ENCODE measurements at regions not wholly inside any gene's neighbourhood (a gene's known extent, or its start where the extent isn't known, plus 50 kb on each side); places are given as distances from the start of the nearest gene placed in this dataset.
A peak's percentile ranks its signal among the peaks of the same experiment; 100 is the strongest.
"Not testable (repeated sequence)": the region's sequence is repeated elsewhere in the genome, so short reads cannot be mapped to it uniquely, and the experiment has no call there.

DNA sequence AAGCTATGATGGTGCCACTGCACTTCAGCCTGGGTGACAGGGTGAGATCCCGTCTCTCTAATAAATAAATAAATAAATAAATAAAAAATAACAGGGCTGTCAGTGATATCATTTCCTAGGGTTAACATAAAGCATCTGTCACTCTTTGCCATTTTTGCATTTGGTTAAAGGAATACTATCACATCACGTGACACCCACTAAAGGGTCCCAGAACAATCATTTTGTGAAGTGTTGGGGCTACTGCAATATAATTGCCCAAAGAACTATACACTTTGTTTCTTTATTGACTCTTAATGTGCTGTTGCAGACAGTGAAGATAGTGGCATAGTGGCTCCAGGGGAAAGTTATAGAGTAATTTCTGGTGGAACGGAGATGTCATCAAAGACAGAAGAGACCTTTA is 176.5 kb upstream of the MMS22L start:
- no peak for DNase-seq

DNA sequence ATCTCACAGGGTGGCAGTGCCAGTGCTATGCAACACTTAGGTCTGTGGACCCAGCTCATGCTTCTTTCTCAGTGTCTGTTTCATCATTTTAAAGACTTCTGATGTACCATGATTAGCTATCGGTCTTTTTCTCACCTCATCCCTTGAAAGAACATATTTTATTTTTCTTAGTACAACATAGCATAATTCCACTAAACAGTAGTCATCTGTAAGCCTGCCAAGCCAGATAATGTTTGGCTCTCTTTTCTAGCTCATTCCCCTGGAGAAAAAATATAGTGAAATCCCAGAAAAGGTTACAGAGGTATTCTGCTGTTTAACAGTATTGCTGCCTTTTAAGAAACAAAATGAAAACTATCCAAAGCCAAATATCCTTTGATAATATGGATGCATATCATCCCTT is 177.0 kb upstream of the MMS22L start:
- DNase-seq, result no peak

DNA sequence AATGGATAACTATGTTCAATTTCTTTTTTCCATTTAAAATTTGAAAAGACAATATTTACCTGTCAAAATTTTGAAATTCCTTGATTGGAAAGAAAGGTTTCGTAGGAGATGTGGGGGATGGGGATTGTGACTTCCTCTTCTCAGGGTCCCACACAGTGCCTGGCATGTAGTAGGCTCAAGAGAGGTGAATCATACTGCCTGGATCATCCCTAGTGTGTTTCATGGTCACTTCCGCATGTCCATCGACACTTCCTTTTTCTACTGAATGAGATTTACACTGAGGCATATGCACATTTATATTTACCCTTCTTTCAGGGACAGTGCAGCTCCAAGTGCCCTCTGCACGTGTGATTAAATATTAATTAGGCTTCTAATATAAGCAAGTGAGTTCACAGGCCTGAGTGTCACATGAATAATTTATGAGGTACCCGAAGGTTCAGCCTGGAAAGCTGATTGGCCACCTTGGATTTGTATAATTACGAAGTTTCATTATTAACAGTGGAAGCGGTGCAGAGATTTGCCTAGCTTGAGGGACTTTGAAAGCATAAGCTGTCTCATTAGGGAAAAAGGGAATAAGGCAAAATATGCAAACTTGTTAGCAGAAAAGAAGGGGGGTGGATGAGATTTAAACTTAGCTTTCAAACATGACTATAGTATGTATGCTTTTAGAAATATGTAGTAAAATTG is 177.5 kb upstream of the MMS22L start:
- no peak for DNase-seq

DNA sequence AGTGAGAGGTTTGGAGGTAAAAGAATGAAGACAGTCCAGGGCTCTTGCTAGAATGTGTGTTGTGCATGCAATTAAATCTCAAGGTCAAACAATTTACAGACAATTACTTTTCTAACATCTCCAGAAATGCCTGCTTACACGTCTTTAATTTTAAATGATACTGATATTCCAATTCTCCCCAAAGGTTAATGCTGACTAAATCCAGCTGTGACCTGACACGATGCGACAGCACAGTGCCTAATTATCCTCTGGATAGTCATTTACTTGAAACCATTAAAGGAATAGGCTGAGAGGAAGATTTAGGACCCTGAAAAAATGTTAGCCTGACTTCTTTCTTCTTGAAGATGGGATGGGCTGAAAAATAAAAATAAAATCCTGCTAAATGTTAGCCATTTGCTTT is 178.2 kb upstream of the MMS22L start:
- DNase-seq, result no peak

DNA sequence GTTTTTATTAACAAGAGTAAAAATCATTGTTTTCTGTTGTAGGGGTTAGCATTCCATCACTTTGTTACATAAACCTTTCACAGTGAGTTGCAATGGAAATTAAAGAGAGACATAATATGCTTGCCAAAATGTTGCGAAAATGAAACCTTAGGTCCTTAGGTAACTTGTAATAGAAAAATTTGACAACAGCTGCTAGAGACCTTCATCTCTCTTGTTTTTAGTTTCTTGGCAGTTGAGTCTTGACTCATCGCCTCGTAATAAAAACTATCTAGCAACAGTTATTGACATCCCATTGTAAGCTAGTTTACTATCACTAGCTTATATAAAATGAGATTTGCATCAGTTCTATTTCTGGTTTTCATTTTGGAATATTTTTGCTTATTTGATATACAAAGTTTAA is 179.0 kb upstream of the MMS22L start:
- DNase-seq, result no peak

DNA sequence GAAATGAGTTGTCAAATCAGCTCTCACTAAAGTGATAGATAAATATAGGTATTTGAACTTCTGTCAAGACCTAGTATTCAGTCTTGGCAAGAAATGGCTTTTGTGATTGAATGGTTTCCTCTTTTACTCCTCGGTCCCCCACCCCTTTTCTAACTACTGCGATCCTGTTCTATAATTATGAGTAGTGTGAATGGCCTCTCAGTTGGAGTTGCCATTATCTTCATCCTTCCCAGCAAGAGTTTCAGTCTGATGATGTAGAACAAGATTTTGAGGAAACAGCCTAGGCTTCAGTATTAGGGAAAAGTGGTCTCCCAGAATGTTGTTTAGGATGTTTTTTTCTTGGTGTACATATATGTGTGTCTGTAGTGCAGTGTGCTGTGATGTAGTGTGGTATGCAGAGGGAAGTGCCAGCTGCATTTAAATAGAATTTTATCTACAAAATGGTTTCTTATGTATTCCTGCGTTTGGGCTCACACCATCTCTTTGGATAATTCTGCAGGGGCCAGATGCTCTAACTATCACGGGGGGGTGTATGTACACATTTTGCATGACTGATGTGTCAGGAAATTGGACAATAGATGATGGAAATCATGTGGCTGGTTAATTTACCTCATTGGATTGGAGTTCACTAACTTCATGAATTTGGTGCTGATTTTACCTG is 180.1 kb upstream of the MMS22L start:
- DNase-seq, result no peak

DNA sequence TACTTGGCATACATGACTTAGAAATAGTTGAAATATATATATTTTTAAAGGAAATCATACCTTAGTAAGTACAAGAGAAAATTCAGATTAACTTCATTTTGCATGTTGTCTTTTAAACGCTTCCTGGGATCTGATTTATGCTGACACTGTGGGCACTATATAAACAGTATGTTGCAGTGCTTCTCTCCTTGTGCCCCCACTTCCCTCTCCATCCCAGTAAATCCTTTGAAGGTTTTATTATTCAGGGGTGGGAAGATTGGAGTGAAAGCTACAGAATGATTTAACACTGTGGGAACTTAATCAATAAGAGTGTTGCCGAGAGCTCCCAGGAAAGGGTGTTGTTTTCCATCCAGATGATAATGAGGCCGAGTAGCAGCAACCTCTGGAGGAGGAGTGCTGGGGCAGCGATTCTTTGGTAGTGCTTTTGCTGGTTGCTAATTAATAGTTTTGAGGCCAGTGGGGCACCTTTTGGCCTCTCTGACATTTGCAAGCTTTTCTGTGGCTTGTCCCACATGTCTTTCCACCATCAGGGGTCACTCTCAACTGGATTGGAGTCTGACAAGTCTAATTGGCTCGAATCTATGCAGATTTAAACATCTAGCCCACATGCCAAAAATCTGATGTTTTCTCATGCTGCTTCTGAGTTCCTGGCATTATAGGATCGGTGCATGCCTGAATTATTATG is 183.0 kb upstream of the MMS22L start:
- no peak for DNase-seq

DNA sequence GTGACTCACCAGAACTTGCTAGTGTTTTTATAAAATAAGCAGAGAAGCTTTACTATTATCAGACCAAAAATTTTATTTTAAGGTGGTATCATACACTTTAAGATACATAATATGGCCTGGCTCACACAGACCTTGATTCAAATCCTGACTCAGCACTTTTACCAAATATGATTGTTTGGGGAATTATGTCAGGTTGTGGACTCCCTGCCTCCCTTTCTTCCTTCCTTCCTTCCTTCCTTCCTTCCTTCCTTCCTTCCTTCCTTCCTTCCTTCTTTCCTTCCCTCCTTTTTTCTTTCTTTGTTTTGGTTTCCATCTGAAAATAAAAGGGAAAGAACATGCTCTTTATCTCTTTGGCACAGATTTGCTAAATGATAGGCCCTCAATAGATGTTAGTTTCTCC is 186.0 kb upstream of the MMS22L start:
- DNase-seq, result no peak

DNA sequence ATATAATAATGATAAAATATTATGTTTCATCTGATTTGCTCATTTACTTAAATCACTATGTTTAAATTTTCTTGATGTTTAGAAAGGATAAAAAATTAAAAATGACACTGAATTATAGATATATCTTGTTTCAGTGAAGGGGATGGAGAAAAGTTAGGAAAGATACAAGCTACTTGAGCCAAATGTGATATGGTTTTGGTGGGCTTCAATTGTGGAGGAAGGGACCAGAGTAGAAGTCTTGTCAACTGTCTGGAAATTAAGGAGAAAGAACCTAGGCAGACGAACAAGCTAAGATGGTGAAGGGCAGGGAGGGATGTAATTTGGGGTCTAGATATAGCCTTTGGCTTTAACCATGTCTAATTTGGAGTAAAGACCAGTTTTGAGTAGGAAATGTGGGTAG is 186.4 kb upstream of the MMS22L start:
- no peak for DNase-seq

DNA sequence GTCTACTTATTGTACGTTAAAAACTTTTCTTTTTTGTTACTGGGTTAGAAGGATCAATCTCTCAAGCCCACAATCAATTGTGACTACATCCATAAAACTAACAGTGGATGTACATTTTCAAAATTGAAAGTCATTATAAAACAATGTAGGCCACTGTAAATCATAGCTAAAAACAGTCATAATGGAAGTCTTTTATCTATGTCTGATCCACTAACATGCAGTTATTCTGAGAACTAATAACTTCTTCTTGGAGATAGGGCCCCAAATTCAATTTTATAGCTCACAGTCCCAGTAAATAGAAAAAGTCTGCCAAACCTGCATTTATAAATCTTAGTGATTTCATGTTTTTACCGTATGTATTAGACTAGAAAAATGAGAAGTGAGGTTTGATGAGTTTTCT is 187.3 kb upstream of the MMS22L start:
- no peak for DNase-seq

DNA sequence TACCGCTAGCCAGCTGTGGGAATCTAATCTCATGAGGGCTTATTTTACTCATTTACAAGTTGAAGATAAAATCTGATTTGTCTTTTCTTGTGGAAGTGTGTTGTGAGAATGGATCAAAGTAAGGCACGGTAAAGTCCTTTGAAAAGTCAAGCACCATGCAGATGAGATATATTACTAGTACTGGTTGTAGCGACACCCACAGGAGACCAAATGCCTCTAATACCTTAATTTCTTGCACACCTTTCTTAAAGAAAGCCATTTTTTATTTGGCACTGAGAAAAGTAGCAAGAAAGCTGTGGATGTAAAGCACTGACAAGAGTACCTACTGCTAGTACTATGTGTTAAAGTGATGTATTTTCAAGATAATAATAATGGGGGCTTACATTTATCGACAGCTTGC is 191.0 kb upstream of the MMS22L start:
- DNase-seq, result no peak

DNA sequence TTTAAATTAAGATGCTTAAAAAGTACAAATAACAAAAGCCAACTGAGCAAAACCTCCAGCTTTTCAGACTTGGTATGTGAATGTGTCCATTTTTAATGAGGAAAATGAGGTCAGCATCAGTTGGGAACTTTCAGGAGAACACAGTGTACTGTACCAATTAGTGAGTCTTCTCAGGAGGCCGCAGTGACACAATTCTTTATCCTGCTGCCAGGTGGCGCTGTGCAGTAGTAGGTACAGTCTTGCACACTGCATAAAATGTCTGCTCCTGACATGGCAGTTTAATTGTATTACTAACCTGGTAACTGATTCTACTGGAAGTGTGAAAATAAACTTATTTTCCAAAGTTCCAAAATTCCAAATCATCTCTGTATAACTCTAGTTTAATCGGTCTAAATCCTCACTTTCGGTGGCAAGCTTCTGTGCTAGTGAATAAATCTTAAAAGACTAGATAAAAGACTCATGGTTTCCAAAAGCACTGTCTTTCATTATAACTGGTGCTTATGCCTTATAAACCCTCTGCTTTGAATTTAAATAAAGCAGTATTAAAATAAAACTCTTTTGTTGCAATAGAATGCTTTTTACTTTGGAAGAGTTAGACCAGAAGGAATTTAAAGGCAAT is 214.8 kb upstream of the MMS22L start:
- peak; percentile 36 for DNase-seq

DNA sequence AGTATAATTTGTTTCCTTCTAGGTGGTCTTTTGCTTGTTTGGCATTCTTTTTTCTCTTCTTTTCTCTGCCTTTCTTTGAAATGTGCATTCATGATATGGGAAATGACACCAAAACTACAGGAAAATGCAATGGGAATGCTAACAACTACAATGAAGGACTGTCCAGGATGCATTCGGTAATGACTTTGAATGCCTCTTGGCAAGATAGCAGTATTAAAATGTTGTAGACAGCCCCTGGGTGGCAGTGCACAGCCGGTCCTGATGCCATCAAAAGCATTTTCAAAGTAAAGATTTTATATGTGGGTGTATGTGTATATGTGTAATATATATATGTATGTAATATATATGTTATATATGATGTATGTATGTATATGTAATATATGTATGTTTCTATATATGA is 218.8 kb upstream of the MMS22L start:
- no peak for DNase-seq

DNA sequence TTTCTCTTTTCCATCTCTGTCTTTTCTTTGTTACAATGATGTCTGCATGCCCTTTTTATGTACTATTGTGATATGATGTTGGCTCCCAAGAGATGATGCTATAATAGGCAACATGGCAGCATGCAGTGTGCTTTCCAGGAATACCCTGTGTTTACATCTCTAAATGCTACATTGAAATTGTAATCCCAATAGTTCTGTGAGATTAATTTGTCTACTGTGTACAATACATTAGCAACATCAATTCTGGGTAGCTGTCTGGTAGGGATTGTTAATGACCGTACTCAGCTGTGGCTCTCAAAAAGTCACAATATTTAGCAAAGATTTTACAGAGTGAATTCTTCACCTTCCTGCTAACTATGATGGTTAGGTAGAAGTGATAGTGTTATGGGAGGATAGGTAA is 225.6 kb upstream of the MMS22L start:
- DNase-seq, result no peak

DNA sequence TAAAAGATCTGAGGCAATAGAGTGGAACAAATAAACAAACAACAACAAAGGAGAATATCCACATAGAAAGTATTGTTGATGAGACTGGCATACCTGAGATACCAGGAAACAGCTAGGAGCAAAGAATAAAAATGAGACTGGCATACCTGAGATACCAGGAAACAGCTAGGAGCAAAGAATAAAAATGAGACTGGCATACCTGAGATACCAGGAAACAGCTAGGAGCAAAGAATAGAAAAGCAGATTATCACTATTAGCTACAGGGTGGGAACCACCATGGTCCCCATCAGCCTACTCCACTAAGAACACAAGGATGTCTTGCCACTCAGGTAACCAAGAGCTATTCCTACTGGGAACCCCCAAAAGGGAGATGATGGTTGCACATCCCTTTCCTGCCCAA is 230.2 kb upstream of the MMS22L start:
- not testable (repeated sequence) for DNase-seq

DNA sequence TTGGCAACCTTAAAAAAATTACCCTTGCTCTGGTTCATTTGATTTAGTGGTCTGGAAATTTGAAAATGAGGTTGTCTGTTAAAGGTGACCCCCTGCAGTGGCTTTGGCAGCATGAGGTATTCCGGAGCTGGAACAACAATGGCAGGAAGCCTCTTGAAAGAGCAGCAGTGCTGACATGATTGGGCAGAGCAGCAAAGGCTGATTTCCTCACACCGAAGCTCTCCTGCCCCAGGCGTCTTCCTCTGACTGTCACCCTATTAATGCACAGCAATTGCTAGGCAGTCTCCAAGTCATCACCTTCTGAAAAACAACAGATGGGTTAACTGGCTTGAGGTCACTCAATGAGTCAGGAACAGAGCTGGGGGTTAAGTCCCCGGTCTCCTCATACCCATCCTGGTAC is 241.8 kb upstream of the MMS22L start:
- no peak for DNase-seq

DNA sequence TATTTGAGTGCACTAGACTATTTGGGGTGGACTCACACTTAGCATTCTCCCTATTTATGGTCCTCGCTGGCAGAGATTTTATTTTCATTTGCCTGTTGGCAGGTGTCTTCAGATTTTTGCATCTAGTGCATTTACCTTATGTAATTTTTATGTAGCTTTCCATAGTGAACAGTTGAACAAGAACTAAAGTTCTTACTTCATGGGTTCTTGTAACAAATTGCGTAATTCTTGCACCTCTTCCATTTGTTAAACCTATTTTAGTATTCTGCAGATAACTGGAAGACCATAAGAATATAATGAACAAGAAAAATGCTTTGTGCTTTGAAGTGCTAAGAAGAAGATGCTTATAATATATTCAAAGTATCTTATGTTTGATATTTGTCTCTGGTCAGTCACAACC is 252.8 kb upstream of the MMS22L start:
- DNase-seq, result no peak

DNA sequence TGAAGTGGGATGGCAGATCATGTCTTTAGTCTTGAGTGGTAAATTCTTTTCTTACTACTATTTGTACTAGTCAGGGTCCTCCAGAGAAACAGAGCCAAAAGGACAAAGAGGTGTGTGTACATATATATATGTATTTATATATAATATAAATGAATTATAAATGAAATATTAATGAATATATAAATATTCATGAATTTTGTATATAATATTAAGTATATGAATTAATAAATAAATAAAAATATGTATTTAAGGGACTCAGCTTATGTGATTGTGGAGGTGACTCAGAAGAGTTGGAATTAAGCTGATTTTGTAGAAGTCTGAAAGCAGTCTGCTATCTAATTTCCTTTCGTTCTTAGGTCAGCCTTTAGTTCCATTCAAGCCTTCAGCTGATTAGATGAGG is 265.3 kb upstream of the MMS22L start:
- DNase-seq, result no peak

DNA sequence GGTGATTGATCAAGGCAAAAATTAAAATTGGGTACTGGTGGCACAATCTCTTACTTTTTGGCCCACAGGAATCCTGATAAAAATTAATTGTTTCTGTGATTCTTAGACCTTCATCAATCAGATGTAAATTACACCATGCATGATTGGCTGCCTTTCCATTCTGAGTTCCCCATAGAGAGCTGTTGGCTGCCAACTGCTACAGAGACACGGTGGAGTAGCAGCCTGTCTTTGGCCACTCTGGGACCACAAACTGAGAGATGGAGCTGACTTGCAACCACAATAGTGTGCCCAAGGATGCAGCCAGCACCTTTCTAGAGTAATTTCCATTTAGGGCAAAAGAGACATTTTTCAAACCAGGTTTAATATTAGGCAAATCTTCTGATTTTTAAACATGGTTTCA is 274.3 kb upstream of the MMS22L start:
- DNase-seq, result no peak

DNA sequence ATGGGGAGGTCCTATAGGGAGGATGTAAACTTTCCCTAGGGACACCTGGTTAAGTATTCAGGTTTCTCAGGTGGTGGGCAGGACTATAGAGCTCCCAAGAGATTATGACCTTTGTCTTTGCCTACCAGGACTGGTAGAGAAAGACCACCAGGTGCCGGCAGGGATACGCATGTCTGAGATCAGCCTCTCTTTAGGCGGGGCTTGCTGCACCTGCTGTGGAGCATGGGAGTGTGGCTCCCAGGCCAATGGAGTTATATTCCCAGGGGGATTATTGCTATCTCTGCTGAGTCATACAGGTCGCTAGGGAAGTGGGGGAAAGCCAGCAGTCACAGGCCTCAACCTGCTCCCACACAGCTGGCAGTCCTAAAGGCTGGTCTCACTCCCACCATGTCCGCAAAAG is 280.5 kb upstream of the MMS22L start:
- no peak for DNase-seq

DNA sequence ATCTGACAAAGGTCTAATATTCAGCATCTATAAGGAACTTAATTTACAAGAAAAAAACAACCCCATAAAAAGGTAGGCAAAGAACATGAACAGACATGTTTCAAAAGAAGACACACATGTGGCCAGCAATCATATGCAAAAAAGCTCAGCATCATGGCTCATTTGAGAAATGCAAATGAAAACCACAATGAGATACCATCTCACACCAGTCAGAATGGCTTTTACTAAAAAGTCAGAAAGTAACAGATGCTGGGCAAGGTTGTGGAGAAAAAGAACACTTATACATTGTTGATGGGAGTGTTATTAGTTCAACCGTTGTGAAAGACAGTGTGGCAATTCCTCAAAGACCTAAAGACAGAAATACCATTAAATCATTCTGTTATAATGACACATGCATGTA is 289.9 kb upstream of the MMS22L start:
- no peak for DNase-seq

DNA sequence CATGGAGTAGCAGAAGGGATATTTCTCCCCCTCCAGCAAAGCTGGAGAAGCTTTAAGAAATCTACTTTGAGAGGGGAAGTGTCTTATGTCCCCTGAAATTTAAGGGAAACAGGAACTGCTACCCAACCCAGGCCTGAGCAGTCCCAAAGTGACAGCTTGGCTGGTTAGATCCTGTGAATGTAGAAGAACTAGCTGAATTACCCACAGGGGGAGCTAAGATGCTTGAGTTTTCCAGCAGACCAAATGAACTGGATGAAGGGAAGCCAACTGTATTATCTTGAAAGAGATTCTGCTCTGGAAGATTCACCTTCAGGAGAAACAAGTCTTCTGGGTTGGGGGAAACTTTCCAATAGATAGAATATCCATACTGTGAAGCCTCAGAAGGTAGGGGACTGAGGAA is 303.3 kb upstream of the MMS22L start:
- DNase-seq, result no peak

DNA sequence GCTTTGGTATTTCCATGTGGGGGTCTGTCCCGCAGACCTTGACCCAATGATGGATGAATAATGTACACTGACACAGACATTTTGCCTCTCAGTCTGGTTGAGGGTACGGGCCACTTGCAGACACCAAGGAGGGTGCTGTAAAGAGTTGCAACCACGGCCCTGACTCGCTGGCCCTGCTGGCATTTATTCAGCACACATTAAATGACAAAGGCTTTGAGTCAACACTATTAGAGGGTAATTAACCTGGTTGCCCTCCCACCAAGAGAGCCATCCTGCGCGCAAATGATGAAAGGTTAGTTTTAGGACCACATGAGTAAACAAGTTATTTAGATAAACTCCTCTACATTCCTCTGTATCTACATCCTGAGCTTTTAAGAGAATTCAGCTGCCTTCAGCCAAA is 308.9 kb upstream of the MMS22L start:
- no peak for DNase-seq

DNA sequence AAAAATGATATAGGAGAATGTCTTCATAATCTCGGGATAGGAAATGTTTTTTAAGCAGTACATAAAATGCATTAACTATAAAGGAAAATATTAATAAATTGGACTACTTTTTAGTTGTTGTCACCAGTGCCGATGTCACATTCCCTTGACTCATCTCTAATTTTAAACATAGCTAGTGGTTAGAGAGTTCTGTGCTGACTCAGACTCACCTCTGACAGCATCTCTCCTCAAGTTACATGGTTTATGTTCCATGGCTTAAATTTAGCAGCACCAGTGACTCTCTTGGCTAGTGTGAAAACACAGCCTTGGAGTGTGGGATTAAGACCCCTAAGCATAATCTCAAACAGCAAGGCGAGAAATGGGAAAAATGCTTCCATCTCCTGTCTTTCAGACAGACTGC is 311.8 kb upstream of the MMS22L start:
- no peak for DNase-seq
